Middle frontal gyrus (tissue), 1 donor: ENCODE measurements at regions not wholly inside any gene's neighbourhood (a gene's known extent, or its start where the extent isn't known, plus 50 kb on each side); places are given as distances from the start of the nearest gene placed in this dataset.

Experiments
- DNase-seq: peaks from one replicate; pipeline ENCODE4 v3.0.0-alpha.2; 2015; ENCODE audit warnings: low spot score; ENCODE audit errors: extremely low spot score

GRCh38 chr13:22000191-22000590 is 329.3 kb downstream of the FGF9 start:
- no peak for DNase-seq

GRCh38 chr13:22001336-22001735 is 330.5 kb downstream of the FGF9 start:
- DNase-seq: no peak

GRCh38 chr13:22002893-22003292 is 332.0 kb downstream of the FGF9 start:
- no peak for DNase-seq

- DNase-seq: no peak
Observed at GRCh38 chr13:22009500-22009899, 338.6 kb downstream of the FGF9 start.

DNA sequence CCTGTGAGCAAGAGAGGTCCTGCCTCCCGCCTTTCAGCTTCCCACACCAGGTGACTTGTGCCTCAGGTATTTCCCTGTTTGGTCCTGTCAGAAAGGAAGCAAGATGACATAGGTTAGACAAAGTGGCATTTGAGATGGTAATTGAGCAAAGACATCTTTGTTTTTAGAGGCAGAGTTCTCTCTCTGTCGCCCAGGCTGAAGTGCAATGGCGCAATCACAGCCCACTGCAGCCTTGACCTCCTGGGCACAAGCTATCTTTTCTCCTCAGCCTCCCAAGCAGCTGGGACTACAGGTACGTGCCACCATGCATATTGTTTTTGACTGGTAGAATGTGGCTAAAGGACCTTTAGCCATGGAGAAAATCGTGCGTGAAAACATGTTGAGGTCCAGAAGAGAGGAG is 339.1 kb downstream of the FGF9 start:
- DNase-seq: no peak

- no peak for DNase-seq
Observed at GRCh38 chr13:22012686-22013085, 341.8 kb downstream of the FGF9 start.

- DNase-seq: no peak
Observed at GRCh38 chr13:22014469-22014868, 343.6 kb downstream of the FGF9 start.

DNA sequence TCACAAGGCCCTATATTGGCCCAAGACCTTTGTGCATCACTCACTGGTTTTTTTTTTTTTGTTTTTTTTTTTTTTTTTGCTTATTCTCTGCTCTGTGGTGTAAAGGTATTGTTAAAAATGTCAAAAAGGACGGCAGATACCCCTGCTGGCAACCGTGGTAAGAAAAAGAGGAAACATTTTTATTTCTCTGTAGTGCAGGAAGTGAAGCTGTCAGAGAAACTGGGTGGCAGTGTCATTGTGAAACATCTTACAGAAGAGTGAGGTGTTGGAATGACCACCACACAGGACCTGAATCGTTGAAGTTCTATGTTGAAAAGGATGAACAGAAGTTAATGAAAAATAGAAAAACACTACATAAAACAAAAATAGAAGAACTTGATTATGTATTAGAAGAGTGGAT is 346.4 kb downstream of the FGF9 start:
- no peak for DNase-seq

GRCh38 chr13:22018076-22018835 is 347.4 kb downstream of the FGF9 start:
- no peak for DNase-seq

GRCh38 chr13:22018836-22019210 is 347.9 kb downstream of the FGF9 start:
- no peak for DNase-seq

- DNase-seq: no peak
Observed at GRCh38 chr13:22024381-22024994, 353.6 kb downstream of the FGF9 start.

- no peak for DNase-seq
Observed at GRCh38 chr13:22027566-22027965, 356.7 kb downstream of the FGF9 start.

- no peak for DNase-seq
Observed at GRCh38 chr13:22028831-22029230, 358.0 kb downstream of the FGF9 start.

DNA sequence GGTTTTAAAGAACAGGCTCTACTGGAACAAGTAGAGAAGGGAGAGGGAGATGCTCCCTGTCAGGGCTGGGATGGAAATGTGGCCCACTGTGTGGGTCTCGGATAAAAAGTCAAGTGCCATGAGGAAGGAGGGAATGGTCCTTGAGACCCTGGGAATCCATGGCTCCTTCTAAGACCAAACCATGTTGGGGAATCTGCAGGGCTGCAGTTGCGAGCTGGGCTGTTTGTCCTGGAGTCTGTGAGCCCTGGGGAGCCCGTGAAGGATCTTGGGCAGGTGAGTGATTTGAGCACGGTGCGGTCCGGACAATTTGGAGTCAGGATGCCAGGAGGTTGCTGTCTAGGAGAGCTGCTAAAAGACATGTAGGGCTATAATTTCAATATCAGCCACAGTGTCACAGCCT is 359.4 kb downstream of the FGF9 start:
- no peak for DNase-seq

- DNase-seq: no peak
Observed at GRCh38 chr13:22031702-22032286, 360.9 kb downstream of the FGF9 start.

- DNase-seq: no peak
Observed at GRCh38 chr13:22032905-22033304, 362.0 kb downstream of the FGF9 start.

- DNase-seq: no peak
Observed at GRCh38 chr13:22039961-22040360, 369.1 kb downstream of the FGF9 start.

- DNase-seq: no peak
Observed at GRCh38 chr13:22040810-22041364, 370.0 kb downstream of the FGF9 start.

DNA sequence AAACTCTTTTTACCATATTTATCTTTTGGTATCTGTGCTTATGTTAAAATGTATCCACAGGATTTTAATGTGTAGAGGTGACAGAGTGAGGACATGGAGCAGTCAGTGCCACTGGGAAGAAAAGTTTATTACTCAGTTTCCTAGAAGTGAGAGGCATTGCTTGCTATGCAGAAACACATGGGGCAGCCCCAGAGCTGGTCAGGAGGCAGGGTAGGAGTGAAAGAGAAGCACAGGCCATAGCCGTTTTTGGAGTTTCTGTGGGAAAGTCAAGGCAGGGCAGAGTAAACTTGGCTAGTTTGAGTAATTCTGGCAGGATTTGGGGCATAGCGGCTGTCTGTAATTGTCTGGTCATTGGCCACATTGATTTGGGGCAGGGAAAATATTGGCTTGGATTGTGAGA is 370.9 kb downstream of the FGF9 start:
- no peak for DNase-seq

- DNase-seq: no peak
Observed at GRCh38 chr13:22047082-22047784, 376.4 kb downstream of the FGF9 start.

DNA sequence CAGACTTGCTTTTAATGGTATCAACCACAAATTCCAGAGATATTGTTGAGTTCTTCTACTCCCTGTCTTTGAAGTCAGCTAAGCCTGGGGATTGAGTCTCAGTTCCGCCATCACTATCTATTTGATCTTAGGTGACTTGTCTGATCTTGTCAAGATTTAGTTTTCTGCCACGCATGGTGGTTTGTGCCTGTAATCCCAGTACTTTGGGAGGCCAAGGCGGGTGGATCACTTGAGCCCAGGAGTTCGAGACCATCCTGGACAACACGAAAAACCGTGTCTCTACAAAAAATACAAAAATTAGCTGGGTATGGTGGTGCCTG is 376.9 kb downstream of the FGF9 start:
- DNase-seq: no peak

GRCh38 chr13:22049384-22049783 is 378.5 kb downstream of the FGF9 start:
- DNase-seq: no peak
